Kidney (tissue), 13 donors: ENCODE measurements at regions not wholly inside any gene's neighbourhood (a gene's known extent, or its start where the extent isn't known, plus 50 kb on each side); places are given as distances from the start of the nearest gene placed in this dataset.
"Not testable (repeated sequence)": the region's sequence is repeated elsewhere in the genome, so short reads cannot be mapped to it uniquely, and the experiment has no call there.

Experiments used
- DNase-seq, 5 donors: peaks; one replicate each; pipeline ENCODE4 v3.0.0-alpha.2; 2013 to 2020
- FAIRE-seq: peaks from 2 replicates; lab custom pipeline; 2012; peaks lifted over from hg19 to GRCh38; lab: Jason Lieb, UNC
- H3K27ac ChIP-seq, 2 donors: one replicate each; pipeline ENCODE4 v1.7.0; 2013; ENCODE audit warnings: low read depth in 2 of 2, low read length in 2 of 2, inconsistent platforms in 1 of 2
- H3K27me3 ChIP-seq: one replicate; pipeline ENCODE4 v1.7.1; 2013; ENCODE audit warnings: low read length, inconsistent platforms; ENCODE audit not compliant: control insufficient read depth, insufficient read depth
- H3K36me3 ChIP-seq, 3 donors: one replicate each; pipeline versions ENCODE4 v1.7.0 to v1.7.1; 2013; ENCODE audit warnings: low read length in 3 of 3, control low read depth in 1 of 3, inconsistent platforms in 1 of 3; ENCODE audit not compliant: insufficient read depth in 3 of 3, control insufficient read depth in 2 of 3
- H3K4me1 ChIP-seq, 3 donors: one replicate each; pipeline versions ENCODE4 v1.7.0 to v1.7.1; 2013; ENCODE audit warnings: low read length in 3 of 3, inconsistent platforms in 1 of 3, low read depth in 1 of 3; ENCODE audit not compliant: control insufficient read depth in 2 of 3, insufficient read depth in 2 of 3
- H3K4me3 ChIP-seq, 3 donors: one replicate each; pipeline versions ENCODE4 v1.7.0 to v1.8.1; 2013; ENCODE audit warnings: low read length in 3 of 3, control low read depth in 1 of 3, inconsistent platforms in 1 of 3
- H3K9ac ChIP-seq, 3 donors: one replicate each; pipeline versions ENCODE4 v1.7.0 to v1.7.1; 2013; ENCODE audit warnings: low read length in 3 of 3, control low read depth in 1 of 3, inconsistent platforms in 1 of 3
- H3K9me3 ChIP-seq, 3 donors: one replicate each; pipeline versions ENCODE4 v1.7.0 to v1.7.1; 2013; ENCODE audit warnings: low read length in 3 of 3, control low read depth in 1 of 3, inconsistent platforms in 1 of 3; ENCODE audit not compliant: control insufficient read depth in 2 of 3, insufficient read depth in 1 of 3
- intact Hi-C: fragments of 100-400 bp; cut with DNase I; formaldehyde crosslinking; loops from one replicate; pipeline ENCODE4 v1.11.1; 2022
- TF ChIP-seq, protein P1 (sequence below): IDR thresholded peaks from 3 replicates; pipeline ENCODE4 v1.5.1; 2012; ENCODE audit warnings: mild to moderate bottlenecking, moderate library complexity, borderline replicate concordance; ENCODE audit not compliant: insufficient read depth; ENCODE audit errors: extremely low read depth
- donor health status: control.
- donor health status: control.
- donor health status: control.
- donor health status: control.
- donor health status: control.
- donor health status: DM: yes; HTN: yes; CAD: no.
- donor health status: Normal renal cell carcinoma (clear cell type).

DNA sequence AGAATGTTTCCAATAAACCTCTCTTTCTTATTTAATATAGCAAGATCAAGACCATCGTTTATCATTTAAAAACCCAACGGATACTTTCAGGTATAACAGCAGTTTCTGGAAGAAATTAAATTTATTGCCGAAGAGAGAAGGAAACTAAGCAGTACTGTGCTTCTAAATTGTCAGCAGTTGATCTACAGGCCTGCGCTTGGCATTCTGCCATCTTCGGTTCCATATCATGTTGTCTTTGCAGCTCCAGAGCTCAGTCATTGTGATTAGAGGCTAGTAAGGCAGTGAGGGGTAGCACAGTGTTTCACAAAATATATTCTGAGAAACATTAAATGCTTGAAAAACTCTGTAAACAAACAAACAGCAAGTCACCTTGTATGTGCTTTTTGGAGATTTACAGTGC lies 301.3 kb downstream of the REEP3 start:
- H3K27ac ChIP-seq = no peak overlapping the region
- FAIRE-seq (no peak), DNase-seq (peak in 1 of 5 donors; percentile 6)
- TF ChIP-seq, protein P1, sequence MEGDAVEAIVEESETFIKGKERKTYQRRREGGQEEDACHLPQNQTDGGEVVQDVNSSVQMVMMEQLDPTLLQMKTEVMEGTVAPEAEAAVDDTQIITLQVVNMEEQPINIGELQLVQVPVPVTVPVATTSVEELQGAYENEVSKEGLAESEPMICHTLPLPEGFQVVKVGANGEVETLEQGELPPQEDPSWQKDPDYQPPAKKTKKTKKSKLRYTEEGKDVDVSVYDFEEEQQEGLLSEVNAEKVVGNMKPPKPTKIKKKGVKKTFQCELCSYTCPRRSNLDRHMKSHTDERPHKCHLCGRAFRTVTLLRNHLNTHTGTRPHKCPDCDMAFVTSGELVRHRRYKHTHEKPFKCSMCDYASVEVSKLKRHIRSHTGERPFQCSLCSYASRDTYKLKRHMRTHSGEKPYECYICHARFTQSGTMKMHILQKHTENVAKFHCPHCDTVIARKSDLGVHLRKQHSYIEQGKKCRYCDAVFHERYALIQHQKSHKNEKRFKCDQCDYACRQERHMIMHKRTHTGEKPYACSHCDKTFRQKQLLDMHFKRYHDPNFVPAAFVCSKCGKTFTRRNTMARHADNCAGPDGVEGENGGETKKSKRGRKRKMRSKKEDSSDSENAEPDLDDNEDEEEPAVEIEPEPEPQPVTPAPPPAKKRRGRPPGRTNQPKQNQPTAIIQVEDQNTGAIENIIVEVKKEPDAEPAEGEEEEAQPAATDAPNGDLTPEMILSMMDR = no peak
- H3K4me3 ChIP-seq = no peak overlapping the region
- H3K4me1 ChIP-seq = no peaks in the 10 kb centered on the region
- H3K27me3 ChIP-seq = no peaks in the 10 kb centered on the region
- no peak overlapping the region for H3K9ac ChIP-seq
- H3K36me3 ChIP-seq = no peaks in the 10 kb centered on the region
- no peaks in the 10 kb centered on the region for H3K9me3 ChIP-seq
- intact Hi-C loops = no loop called here

DNA sequence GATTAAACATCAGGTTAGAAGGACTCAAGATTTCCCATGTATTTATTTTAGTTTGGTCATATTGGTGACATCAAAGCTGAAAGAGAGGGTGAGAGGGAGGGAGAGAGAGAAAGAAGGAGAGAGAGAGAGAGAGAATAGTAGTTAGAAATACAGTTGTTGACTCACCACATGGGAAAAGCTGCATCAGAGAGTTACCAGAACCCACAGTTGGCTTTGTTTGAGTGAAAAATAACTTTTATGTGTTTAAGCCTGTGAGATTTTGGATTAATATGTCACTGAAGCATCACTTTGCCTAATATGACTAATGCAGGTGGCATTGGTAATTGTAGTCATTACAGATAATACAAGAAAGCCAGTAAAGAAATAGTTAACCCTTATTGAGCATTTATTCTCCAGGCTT lies 303.9 kb downstream of the REEP3 start:
- Histone ChIP-seq H3K27me3 (no peaks in the 10 kb centered on the region), H3K27ac (no peak overlapping the region), H3K4me3 (no peak overlapping the region), H3K9ac (no peak overlapping the region), H3K9me3 (no peaks in the 10 kb centered on the region), H3K36me3 (no peaks in the 10 kb centered on the region), H3K4me1 (no peaks in the 10 kb centered on the region)
- intact Hi-C loops = no loop called here
- FAIRE-seq (no peak), DNase-seq (no peak)
- TF ChIP-seq, protein P1 = no peak

GRCh38 chr10:63825766-63826165 lies 304.6 kb downstream of the REEP3 start:
- no peak overlapping the region for H3K4me3 ChIP-seq
- FAIRE-seq (no peak), DNase-seq (no peak)
- H3K9ac ChIP-seq = no peak overlapping the region
- TF ChIP-seq, protein P1 = no peak
- H3K36me3 ChIP-seq = no peaks in the 10 kb centered on the region
- no peaks in the 10 kb centered on the region for H3K9me3 ChIP-seq
- intact Hi-C loops = no loop called here
- no peaks in the 10 kb centered on the region for H3K27me3 ChIP-seq
- no peak overlapping the region for H3K27ac ChIP-seq
- H3K4me1 ChIP-seq = no peaks in the 10 kb centered on the region

DNA sequence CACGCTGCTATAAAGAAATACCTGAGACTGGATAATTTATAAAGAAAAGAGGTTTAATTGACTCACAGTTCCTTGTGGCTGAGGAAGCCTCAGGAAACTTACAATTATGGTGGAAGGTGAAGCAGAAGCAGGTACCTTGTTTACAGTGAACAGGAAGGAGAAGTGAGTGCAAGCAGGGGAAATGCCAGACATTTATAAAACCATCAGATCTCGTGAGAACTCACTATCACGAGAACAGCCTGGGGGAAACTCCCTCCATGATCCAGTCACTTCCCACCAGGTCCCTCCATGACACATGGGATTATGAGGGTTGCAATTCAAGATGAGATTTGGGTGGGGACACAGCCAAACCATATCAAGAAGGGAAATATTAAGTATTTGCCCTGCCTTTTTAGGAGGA lies 305.8 kb downstream of the REEP3 start:
- H3K36me3 ChIP-seq, FAIRE-seq, H3K4me1 ChIP-seq, H3K27me3 ChIP-seq, H3K4me3 ChIP-seq, DNase-seq, H3K9ac ChIP-seq, H3K9me3 ChIP-seq, intact Hi-C loops, H3K27ac ChIP-seq: not testable (repeated sequence)
